GM19238 (cell line): ENCODE measurements at regions not wholly inside any gene's neighbourhood (a gene's known extent, or its start where the extent isn't known, plus 50 kb on each side); places are given as distances from the start of the nearest gene placed in this dataset.
"Not testable (repeated sequence)": the region's sequence is repeated elsewhere in the genome, so short reads cannot be mapped to it uniquely, and the experiment has no call there.

Experiments
- DNase-seq: peaks from one replicate; pipeline ENCODE4 v3.0.0; 2011; ENCODE audit warnings: low spot score; ENCODE audit not compliant: insufficient read length

DNA sequence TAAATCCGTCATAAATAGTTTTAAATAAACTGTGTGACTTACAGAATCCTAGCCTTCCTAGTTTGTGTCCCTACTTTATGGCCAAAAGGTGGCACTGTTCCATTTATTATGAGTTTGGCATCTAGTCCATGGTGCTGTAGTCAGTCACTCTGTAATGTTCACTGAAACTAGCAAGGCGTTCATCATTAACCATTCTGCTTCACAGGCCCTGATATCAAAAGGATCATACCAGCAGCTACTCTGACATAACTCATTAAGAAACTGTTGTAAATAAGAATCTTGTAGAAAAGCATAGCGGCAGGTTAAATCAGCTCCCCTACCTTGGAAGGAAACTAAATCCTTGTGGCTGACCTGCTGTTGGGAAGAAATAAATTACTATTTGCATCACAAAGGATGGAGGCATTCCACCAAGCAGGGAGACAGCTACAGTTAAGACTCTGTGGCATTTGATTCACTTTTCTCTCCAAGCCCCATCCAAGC is 919.6 kb upstream of the DIAPH2 start:
- DNase-seq: peak; percentile 1

DNA sequence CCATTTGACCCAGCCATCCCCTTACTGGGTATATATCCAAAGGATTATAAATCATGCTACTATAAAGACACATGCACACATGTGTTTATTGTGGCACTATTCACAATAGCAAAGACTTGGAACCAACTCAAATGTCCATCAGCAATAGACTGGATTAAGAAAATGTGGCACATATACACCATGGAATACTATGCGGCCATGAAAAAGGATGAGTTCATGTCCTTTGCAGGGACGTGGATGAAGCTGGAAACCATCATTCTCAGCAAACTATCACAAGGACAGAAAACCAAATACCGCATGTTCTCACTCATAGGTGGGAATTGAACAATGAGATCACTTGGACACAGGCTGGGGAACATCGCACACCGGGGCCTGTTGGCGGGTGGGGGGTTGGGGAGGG is 913.4 kb upstream of the DIAPH2 start:
- DNase-seq: not testable (repeated sequence)

GRCh38 chrX:95791876-95792275 is 892.8 kb upstream of the DIAPH2 start:
- no peak for DNase-seq

GRCh38 chrX:95797344-95797743 is 887.3 kb upstream of the DIAPH2 start:
- no peak for DNase-seq

DNA sequence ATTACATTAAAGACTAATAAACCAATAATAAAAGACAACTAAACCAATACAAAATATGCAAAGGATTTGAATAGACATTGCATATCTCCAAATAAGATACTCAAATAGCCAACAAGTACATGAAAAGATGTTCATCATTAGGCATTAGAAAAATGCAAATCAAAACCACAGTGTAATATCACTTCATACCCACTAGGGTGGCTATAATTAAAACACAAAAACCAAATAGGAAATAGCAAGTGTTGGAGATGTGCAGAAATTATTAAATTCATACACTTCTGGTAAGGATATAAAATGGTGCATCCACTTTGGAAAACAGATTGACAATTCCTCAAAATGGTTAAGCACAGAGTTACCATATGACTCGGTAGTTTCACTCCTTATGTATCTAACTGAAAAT is 860.8 kb upstream of the DIAPH2 start:
- no peak for DNase-seq

GRCh38 chrX:95835223-95835622 is 849.4 kb upstream of the DIAPH2 start:
- DNase-seq: no peak

DNA sequence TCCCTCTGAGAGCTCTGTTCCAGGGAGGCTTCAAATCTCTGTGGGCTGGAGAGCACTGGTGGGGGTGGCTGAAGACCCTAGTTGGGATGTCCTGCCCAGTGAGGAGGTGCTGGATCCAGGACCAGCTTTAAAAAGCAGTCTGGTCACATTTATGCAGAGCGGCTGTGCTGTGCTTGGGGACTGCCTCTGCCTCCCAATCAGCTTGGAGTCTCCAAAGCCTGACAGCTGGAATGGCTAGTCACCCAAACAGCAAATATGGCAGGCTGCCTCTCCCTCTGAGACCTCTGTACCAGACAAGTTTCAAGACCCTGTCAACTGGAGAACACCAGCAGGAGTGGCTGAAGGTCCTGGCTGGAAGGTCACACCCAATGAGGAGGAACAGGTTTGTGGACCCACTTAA is 848.1 kb upstream of the DIAPH2 start:
- DNase-seq: no peak

- DNase-seq: no peak
Measured at GRCh38 chrX:95841863-95842262, 842.8 kb upstream of the DIAPH2 start.

- DNase-seq: no peak
Measured at GRCh38 chrX:95860127-95860526, 824.5 kb upstream of the DIAPH2 start.

GRCh38 chrX:95875661-95876060 is 809.0 kb upstream of the DIAPH2 start:
- DNase-seq: no peak

GRCh38 chrX:95878874-95879273 is 805.8 kb upstream of the DIAPH2 start:
- DNase-seq: no peak

DNA sequence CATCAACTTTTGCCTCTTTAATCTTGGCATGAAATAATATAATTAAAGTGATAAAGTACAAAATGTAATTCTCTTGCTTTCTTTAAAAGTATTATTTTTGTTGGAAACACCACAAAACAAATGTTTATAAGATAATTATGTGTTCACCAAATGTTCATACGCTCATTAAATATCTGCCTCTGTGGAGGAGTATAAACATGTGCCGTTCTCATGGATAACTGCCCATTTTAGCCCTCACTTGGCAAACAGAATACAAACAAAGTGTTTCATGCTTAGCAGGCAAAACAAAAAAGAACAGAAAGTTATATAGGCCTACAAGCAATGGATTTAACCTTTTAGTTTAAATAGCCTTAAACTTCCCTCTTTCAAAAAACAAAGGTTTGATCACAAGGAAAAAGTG is 800.5 kb upstream of the DIAPH2 start:
- DNase-seq: no peak

GRCh38 chrX:95885074-95885473 is 799.6 kb upstream of the DIAPH2 start:
- no peak for DNase-seq

- no peak for DNase-seq
Measured at GRCh38 chrX:95889279-95889678, 795.4 kb upstream of the DIAPH2 start.

- DNase-seq: no peak
Measured at GRCh38 chrX:95893636-95894035, 791.0 kb upstream of the DIAPH2 start.

DNA sequence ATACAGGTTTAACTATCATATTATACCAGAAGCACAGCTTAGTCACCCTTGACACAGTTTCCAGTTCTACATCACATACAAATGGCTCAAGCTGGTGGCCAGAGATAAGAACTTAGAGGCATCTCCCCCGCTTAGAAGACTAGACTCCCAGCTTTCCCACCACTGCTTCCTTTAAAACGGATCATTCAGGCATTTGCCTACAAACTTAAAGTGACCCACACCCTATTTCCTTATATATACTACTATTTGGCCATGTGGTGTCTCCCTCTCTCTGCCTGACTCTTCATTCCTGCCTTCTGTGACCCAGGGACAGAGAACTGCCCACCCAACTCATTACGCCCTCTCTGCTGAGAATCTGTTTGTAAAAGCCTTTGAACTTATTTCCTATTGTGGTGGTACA is 781.2 kb upstream of the DIAPH2 start:
- DNase-seq: no peak

- no peak for DNase-seq
Measured at GRCh38 chrX:95903975-95904374, 780.7 kb upstream of the DIAPH2 start.

DNA sequence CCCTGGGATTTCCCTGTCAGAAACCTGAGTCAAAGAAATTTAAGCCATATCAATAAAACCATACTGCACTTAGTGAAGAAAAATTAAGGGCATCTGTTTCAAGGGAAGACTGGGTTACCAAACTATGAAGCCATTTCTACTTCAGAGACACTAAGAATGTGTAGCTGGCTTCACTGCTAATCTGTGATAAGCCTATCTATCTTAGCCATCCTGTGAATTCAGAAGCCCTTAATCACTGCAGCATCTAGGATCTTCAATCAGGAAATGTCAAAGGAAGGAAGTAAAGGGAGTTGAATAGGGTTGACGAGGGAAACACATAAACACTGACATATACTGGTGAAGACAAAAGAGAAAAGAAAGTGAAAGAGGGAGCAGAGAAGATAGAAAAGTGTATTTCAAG is 777.6 kb upstream of the DIAPH2 start:
- no peak for DNase-seq

DNA sequence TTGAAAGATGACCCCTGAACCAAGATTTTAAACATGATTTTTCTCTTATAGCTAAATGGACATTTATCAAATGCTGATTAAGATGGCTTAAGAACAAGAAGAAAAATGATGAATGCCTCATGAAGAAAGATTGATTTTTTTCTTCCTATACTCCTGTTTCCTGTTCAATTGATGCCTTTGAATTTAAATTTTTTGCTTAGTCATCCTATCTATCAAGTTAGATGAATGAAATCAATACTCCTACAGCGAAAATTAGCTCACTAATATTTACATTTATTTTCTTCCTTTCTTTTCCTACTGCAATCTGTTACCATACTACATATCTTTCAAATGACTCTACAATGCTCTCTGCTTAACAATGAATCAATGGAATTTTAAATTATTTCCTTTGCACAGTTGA is 773.6 kb upstream of the DIAPH2 start:
- DNase-seq: no peak

- DNase-seq: no peak
Measured at GRCh38 chrX:95919605-95920004, 765.0 kb upstream of the DIAPH2 start.

DNA sequence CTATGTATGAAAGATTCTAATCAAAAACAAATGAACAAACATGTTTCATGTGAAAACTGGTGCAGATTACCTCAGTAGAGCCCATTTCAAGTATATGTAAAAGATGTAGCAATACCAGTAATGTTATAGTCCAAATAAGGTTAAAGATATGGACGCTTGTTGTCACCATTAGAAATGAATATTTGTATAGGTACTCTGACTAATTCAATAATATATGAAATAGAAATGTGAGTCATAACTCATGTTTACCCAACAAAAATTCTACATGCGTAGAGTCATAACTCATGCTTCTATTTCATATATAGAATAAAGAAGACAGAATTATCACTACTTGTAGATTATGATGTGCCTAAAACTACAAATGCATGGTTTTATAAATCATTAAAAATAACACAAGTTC is 739.1 kb upstream of the DIAPH2 start:
- no peak for DNase-seq

GRCh38 chrX:95949588-95949987 is 735.1 kb upstream of the DIAPH2 start:
- no peak for DNase-seq

DNA sequence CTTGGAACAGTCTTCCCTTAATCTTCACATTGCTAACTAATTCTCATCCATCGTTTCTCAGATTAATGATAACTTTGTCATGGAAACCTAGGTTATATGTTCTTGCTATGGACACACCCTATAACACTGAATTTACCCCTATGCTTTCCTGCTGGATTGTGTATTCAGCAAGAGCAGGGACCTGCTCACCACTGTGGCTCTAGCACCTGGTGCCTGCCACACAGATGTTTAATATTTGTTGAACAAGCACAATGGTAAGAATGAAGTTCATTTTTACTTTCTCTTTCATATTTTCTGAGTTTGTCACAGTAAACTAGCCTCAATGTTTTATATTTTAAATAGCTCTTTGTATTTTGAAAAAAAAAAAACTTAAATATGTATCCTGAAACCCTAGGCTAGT is 734.0 kb upstream of the DIAPH2 start:
- no peak for DNase-seq

DNA sequence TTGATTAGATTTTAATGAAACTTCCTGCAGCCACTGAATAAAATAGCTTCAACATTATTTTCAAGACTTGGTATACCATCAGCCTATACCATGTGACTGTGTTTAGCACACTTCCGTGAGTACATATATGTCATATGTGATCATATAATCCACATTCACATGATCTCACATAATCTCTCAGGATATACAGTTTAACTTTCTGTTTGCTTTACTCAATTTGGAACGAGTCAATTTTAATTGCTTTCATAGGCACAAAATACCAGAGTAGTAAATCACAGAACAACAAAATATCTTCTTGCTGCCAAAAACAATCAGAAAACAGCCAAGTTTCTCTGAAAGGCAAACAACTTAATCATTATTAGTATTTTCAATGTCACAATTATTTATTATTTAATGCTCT is 731.1 kb upstream of the DIAPH2 start:
- no peak for DNase-seq
